ENCODE measurements at regions not wholly inside any gene's neighbourhood (a gene's known extent, or its start where the extent isn't known, plus 50 kb on each side); places are given as distances from the start of the nearest gene placed in this dataset.

- Histone ChIP-seq H3K27ac (ENCODE audit: insufficient read depth, low read length) (no peak overlapping the region), H2BK20ac (ENCODE audit: low read depth, low read length) (no peak overlapping the region), H3K9me1 (ENCODE audit: insufficient read depth, low read length) (no peaks in the 10 kb centered on the region), H3K23ac (ENCODE audit: low read depth, low read length) (no peak overlapping the region), H4K8ac (ENCODE audit: low read depth in 2 of 2, low read length in 2 of 2) (no peak overlapping the region), H2AK9ac (replicated peaks; ENCODE audit: low read depth, low read length, poor library complexity) (no peak overlapping the region), H3K9me3 (ENCODE audit: control insufficient read depth, insufficient read depth, low read length) (peaks cover 52% of the 10 kb centered on the region), H3K18ac (ENCODE audit: low read depth, low read length) (no peak overlapping the region), H3K56ac (ENCODE audit: extremely low read depth, insufficient read depth, low read length) (no peak overlapping the region), H3K4me3 (ENCODE audit: insufficient read depth, low read depth, low read length) (no peak overlapping the region), H3K36me3 (ENCODE audit: control insufficient read depth, insufficient read depth, low read length) (no peaks in the 10 kb centered on the region), H2BK5ac (ENCODE audit: low read depth, low read length, poor library complexity, severe bottlenecking) (no peak overlapping the region), H3K27me3 (ENCODE audit: control insufficient read depth, insufficient read depth, low read length) (no peaks in the 10 kb centered on the region), H3K9ac (ENCODE audit: low read depth, low read length) (no peak overlapping the region), H3K14ac (replicated peaks; ENCODE audit: low read depth, low read length) (no peak overlapping the region), H2AK5ac (ENCODE audit: low read depth, low read length) (no peak overlapping the region), H3K4ac (ENCODE audit: low read depth, low read length) (no peak overlapping the region), H3K79me1 (ENCODE audit: low read depth in 1 of 2, low read length in 2 of 2) (no peaks in the 10 kb centered on the region), H2BK15ac (ENCODE audit: low read depth, low read length) (no peak overlapping the region), H3K4me2 (ENCODE audit: low read depth, low read length) (no peak overlapping the region), H4K20me1 (ENCODE audit: insufficient read depth, low read length) (no peaks in the 10 kb centered on the region), H2BK120ac (ENCODE audit: low read depth, low read length) (no peak overlapping the region), H4K5ac (ENCODE audit: low read depth, low read length) (no peak overlapping the region), H4K91ac (ENCODE audit: insufficient read depth, low read depth, low read length) (no peak overlapping the region), H3K4me1 (ENCODE audit: control insufficient read depth, insufficient read depth, low read length) (no peaks in the 10 kb centered on the region), H2AFZ (replicated peaks; ENCODE audit: low read length, poor library complexity) (no peak overlapping the region)
- 66% methylated on average over 19 of the region's 31 CpGs; no CpG with 5 or more reads in 1 of the 2 experiments for WGBS, 2 experiments (ENCODE audit: extremely low coverage in 2 of 2, insufficient read length in 1 of 2)
- no peak for ATAC-seq (ENCODE audit: low read depth)
- dilution Hi-C loops (cut with HindIII; ENCODE audit: low sequenced_read_pairs, unreplicated experiment) (no loop called here), intact Hi-C loops (cut with micrococcal nuclease) (no loop called here), in situ Hi-C loops (cut with MboI; ENCODE audit: low sequenced_read_pairs) (no loop called here)
- DNase-seq = no peak
- CTCF ChIA-PET = no interaction called here
- BruUV-seq (replicated peaks) = no TSS peak
- POLR2A ChIA-PET (ENCODE audit: unreplicated experiment) = no interaction called here
- TF ChIP-seq MXI1 (IDR thresholded peaks at IDR 0.05; ENCODE audit: borderline replicate concordance, low read depth, low read length) (no peak), SMC3 (IDR thresholded peaks at IDR 0.05; ENCODE audit: low read depth, low read length) (no peak), CEBPB (IDR thresholded peaks at IDR 0.05; ENCODE audit: low read depth, low read length) (no peak), MAFK (IDR thresholded peaks at IDR 0.05; ENCODE audit: low read depth, low read length) (no peak), RCOR1 (IDR thresholded peaks at IDR 0.05; ENCODE audit: insufficient replicate concordance, low read length) (no peak), NFE2L2 (IDR thresholded peaks at IDR 0.05; ENCODE audit: low read depth, low read length) (no peak), RAD21 (IDR thresholded peaks at IDR 0.05; ENCODE audit: low read length) (no peak), ELK1 (IDR thresholded peaks at IDR 0.05; ENCODE audit: borderline replicate concordance, low read depth, low read length) (no peak), CHD1 (IDR thresholded peaks at IDR 0.05; ENCODE audit: low read depth, low read length) (no peak), CTCF (conservative IDR thresholded peaks at IDR 0.05; ENCODE audit: low read depth, low read length) (no peak), POLR2A (IDR thresholded peaks at IDR 0.05; ENCODE audit: low read depth, low read length) (no peak), RFX5 (IDR thresholded peaks at IDR 0.05; ENCODE audit: low read depth, low read length) (no peak), BHLHE40 (IDR thresholded peaks at IDR 0.05; ENCODE audit: low read depth, low read length) (no peak), MAZ (IDR thresholded peaks at IDR 0.05; ENCODE audit: borderline replicate concordance, low read depth, low read length) (no peak), FOS (IDR thresholded peaks at IDR 0.05; ENCODE audit: low read depth, low read length) (no peak)
- TF ChIP-seq, protein P1, sequence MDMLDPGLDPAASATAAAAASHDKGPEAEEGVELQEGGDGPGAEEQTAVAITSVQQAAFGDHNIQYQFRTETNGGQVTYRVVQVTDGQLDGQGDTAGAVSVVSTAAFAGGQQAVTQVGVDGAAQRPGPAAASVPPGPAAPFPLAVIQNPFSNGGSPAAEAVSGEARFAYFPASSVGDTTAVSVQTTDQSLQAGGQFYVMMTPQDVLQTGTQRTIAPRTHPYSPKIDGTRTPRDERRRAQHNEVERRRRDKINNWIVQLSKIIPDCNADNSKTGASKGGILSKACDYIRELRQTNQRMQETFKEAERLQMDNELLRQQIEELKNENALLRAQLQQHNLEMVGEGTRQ (IDR thresholded peaks at IDR 0.05; ENCODE audit: low read depth, low read length) = no peak
These were observed 252.6 kb downstream of the BRD1 start for GRCh38 chr22:49574881-49575702.

Data from IMR-90 (cell line).